ENCODE measurements at regions not wholly inside any gene's neighbourhood (a gene's known extent, or its start where the extent isn't known, plus 50 kb on each side); places are given as distances from the start of the nearest gene placed in this dataset.

DNA sequence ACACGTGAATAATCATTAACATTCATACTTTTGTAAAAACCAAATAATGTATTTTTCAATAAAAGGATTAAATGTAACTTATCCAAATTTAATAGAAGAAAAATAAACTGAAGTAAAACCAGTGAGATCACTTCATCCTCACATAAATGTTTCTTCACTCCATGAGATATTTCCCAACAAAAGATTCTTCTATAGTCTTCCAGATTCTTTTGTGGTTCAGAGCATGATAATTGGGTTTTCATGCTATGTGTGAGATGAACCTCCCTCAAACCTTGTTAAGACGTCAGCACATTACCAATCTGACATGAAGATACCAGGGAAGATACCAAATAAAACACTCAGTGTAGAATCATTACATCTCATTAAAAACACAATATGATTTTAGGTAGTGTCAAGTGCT is 62.9 kb upstream of the OXGR1 start:
- no peak overlapping the region for H3K4me3 ChIP-seq (ENCODE audit: low read depth, low read length)
- H3K27ac ChIP-seq (ENCODE audit: low read depth, low read length): no peak overlapping the region
- no peaks in the 10 kb centered on the region for H3K79me2 ChIP-seq (ENCODE audit: control insufficient read depth, insufficient read depth, low read length, unreplicated experiment)
- H3K4me1 ChIP-seq (ENCODE audit: control insufficient read depth, insufficient read depth, low read length, unreplicated experiment): no peaks in the 10 kb centered on the region
- no peaks in the 10 kb centered on the region for H3K36me3 ChIP-seq (ENCODE audit: insufficient read depth, low read length)
- no peak overlapping the region for H2AFZ ChIP-seq (ENCODE audit: low read length, unreplicated experiment)
- no peaks in the 10 kb centered on the region for H3K27me3 ChIP-seq (ENCODE audit: insufficient read depth, low read length)

DNA sequence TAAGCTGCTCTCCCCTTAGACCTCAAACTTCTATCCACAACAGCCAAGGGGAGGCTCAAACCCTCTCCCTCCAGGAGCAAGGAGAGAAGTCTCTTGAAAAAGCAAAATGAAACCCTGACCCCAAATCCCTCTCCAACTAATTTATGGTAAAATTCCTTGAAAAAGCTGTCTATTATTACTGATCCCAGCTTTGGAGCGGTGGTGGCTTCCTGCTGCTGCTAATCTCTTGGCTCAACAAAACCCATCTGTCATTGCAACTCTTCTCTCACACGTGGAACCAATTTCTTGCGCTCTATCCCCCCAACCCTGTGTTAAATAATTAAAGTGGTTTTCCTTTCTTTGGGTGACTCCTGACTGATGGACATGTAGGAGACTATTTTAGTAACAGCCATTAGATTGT is 64.1 kb upstream of the OXGR1 start:
- Histone ChIP-seq H3K4me3 (ENCODE audit: low read depth, low read length) (no peak overlapping the region), H3K79me2 (ENCODE audit: control insufficient read depth, insufficient read depth, low read length, unreplicated experiment) (no peaks in the 10 kb centered on the region), H3K36me3 (ENCODE audit: insufficient read depth, low read length) (no peaks in the 10 kb centered on the region), H3K4me1 (ENCODE audit: control insufficient read depth, insufficient read depth, low read length, unreplicated experiment) (no peaks in the 10 kb centered on the region), H3K27me3 (ENCODE audit: insufficient read depth, low read length) (no peaks in the 10 kb centered on the region), H3K27ac (ENCODE audit: low read depth, low read length) (no peak overlapping the region), H2AFZ (ENCODE audit: low read length, unreplicated experiment) (no peak overlapping the region)

DNA sequence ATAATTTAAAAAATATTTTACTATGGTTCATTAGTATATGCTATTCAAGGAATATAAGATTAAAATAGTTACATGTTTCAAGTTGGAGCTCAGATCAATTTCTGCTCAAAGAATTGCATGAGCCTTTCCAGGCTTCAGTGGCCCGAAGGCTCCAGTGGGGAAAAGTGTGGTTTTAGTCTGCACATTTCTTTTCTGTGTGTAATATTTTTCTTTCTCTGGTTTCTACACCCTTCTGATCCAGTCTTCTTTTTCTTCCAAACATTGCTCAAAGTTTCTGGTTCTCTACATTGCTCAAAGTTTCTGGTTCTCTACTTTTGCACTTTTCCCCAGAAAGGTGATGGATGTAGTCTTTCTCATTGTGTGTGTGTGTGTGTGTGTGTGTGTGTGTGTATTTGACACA is 64.7 kb upstream of the OXGR1 start:
- H2AFZ ChIP-seq (ENCODE audit: low read length, unreplicated experiment): no peak overlapping the region
- no peaks in the 10 kb centered on the region for H3K79me2 ChIP-seq (ENCODE audit: control insufficient read depth, insufficient read depth, low read length, unreplicated experiment)
- H3K4me3 ChIP-seq (ENCODE audit: low read depth, low read length): no peak overlapping the region
- no peaks in the 10 kb centered on the region for H3K36me3 ChIP-seq (ENCODE audit: insufficient read depth, low read length)
- no peaks in the 10 kb centered on the region for H3K4me1 ChIP-seq (ENCODE audit: control insufficient read depth, insufficient read depth, low read length, unreplicated experiment)
- no peak overlapping the region for H3K27ac ChIP-seq (ENCODE audit: low read depth, low read length)
- H3K27me3 ChIP-seq (ENCODE audit: insufficient read depth, low read length): no peaks in the 10 kb centered on the region

DNA sequence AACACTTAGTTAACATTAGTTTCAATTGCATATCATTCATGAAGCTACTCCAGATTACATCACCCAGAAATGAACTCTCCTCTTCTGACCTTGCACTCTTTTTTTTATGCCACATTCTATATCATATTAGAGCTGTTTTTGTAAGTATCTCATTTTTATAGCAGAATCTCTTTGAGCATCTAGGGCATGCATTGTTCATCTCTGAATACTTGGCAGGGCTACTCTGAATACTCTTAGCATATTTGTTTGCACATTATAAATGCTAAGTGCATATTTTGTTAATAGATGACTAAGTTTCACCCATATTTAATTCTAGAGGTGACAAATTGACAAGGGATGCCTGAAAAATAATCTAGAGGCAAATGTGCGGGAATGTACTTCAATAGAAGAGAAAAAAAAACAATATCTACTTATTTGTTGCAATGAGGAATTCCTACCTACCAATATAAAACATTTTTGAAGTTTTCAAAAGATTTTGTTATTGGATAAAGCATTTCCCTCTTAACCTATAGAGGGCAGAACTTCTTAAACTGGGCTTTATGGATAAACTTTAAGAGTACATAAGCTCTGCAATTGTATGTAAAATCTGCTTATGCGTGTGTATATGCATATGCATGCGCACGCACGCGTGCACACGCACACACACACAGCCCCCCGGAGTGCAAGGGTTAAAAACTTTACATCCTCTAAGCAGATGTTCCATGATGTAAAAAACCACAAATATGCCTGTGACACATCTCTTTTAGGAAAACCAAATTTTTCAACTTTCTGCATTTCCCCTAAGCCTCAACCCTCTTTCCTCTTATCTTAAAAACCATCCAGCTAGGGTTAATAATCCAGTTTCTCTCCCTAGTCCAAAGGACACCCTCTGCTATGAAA is 73.0 kb upstream of the OXGR1 start:
- Histone ChIP-seq H3K4me1 (ENCODE audit: control insufficient read depth, insufficient read depth, low read length, unreplicated experiment) (peaks cover 4% of the 10 kb centered on the region), H3K27ac (ENCODE audit: low read depth, low read length) (no peak overlapping the region), H3K4me3 (ENCODE audit: low read depth, low read length) (no peak overlapping the region), H3K36me3 (ENCODE audit: insufficient read depth, low read length) (no peaks in the 10 kb centered on the region), H2AFZ (ENCODE audit: low read length, unreplicated experiment) (no peak overlapping the region), H3K27me3 (ENCODE audit: insufficient read depth, low read length) (peaks cover 4% of the 10 kb centered on the region; the same call in 1 of the 2 replicates), H3K79me2 (ENCODE audit: control insufficient read depth, insufficient read depth, low read length, unreplicated experiment) (no peaks in the 10 kb centered on the region)

DNA sequence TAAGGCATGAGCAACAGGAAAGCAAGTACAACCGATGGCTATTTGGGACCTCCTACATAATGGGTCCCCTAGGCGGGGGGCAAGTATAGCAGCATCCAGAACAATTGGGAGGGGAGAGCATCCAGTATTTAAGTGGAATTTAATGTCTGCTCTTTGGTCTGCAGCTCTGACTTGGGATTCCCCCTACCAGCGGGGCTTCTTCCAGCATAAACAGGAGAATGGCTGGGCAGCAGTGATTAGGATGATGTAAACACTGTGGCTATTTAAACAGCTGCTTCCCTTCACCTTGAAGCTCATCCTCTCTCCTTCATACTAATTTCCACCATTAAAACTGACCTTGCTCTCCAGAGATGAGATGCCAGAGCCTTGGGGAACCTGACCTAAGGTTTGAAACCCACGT is 73.9 kb upstream of the OXGR1 start:
- peaks cover 4% of the 10 kb centered on the region for H3K4me1 ChIP-seq (ENCODE audit: control insufficient read depth, insufficient read depth, low read length, unreplicated experiment)
- no peak overlapping the region for H3K27ac ChIP-seq (ENCODE audit: low read depth, low read length)
- H2AFZ ChIP-seq (ENCODE audit: low read length, unreplicated experiment): no peak overlapping the region
- H3K79me2 ChIP-seq (ENCODE audit: control insufficient read depth, insufficient read depth, low read length, unreplicated experiment): no peaks in the 10 kb centered on the region
- H3K27me3 ChIP-seq (ENCODE audit: insufficient read depth, low read length): peaks cover 4% of the 10 kb centered on the region; the same call in 1 of the 2 replicates
- H3K4me3 ChIP-seq (ENCODE audit: low read depth, low read length): no peak overlapping the region
- H3K36me3 ChIP-seq (ENCODE audit: insufficient read depth, low read length): no peaks in the 10 kb centered on the region

DNA sequence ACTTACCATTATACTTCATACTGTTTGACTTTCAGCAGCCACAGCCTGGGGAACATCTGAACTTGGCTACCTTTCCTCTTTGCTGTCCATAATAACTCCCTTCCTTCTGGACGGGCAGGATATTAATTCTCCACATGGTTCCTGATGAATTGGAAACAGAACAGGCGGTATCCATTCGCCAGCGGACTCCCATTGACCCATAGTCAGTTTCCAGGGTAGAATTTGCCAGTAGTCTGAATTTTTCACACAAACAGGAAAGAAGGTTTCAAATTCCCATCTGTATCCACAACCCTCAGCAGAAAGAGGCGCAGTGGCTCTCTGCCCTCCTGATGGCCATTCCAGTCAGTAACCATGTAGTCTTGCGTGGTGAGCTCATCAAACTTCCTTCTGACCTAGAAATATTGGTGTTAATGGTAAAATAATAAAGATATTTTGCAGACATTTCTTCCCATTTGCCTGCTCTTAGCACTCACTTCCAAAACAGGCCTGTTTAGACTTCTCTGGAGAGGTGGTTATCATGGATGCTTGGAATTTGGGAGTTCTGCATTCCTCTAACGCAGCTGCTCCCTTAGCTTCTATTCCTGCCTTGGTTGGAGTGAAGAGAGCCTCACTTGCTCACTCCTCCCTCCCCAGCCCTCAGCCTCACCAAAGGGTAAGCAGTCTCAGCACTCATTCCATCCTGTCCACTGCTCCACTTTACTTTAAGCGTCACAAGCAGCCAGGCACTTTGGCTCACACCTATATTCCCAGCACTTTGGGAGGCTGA is 75.0 kb upstream of the OXGR1 start:
- no peak overlapping the region for H3K27ac ChIP-seq (ENCODE audit: low read depth, low read length)
- no peaks in the 10 kb centered on the region for H3K79me2 ChIP-seq (ENCODE audit: control insufficient read depth, insufficient read depth, low read length, unreplicated experiment)
- peaks cover 4% of the 10 kb centered on the region for H3K4me1 ChIP-seq (ENCODE audit: control insufficient read depth, insufficient read depth, low read length, unreplicated experiment)

DNA sequence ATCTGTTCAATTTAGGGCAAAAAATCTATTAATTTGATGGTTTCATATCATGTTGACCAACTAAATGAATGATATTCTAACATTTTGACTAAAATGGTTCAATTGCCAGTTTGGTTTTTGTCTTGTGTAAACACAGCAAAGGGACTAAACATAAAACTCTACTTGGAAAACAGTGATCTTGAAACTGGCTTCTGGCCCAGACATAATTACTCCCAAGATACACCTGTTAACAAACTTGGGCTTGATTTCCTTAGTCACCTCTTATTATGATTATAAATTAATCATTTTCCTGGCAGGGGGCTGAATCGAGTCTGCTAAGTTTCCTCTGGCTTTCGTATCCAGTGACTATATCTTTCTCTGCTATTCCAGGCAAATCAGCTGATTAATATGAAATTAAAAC is 78.0 kb upstream of the OXGR1 start:
- peaks cover 4% of the 10 kb centered on the region; the same call in 1 of the 2 replicates for H3K27me3 ChIP-seq (ENCODE audit: insufficient read depth, low read length)
- H3K4me1 ChIP-seq (ENCODE audit: control insufficient read depth, insufficient read depth, low read length, unreplicated experiment): peaks cover 4% of the 10 kb centered on the region
- no peak overlapping the region for H3K4me3 ChIP-seq (ENCODE audit: low read depth, low read length)
- no peak overlapping the region for H3K27ac ChIP-seq (ENCODE audit: low read depth, low read length)
- no peaks in the 10 kb centered on the region for H3K79me2 ChIP-seq (ENCODE audit: control insufficient read depth, insufficient read depth, low read length, unreplicated experiment)
- no peaks in the 10 kb centered on the region for H3K36me3 ChIP-seq (ENCODE audit: insufficient read depth, low read length)
- no peak overlapping the region for H2AFZ ChIP-seq (ENCODE audit: low read length, unreplicated experiment)

More for the DNA sequence above, 75.0 kb upstream of the OXGR1 start:
- no peak overlapping the region for H2AFZ ChIP-seq (ENCODE audit: low read length, unreplicated experiment)
- peaks cover 4% of the 10 kb centered on the region; the same call in 1 of the 2 replicates for H3K27me3 ChIP-seq (ENCODE audit: insufficient read depth, low read length)
- H3K36me3 ChIP-seq (ENCODE audit: insufficient read depth, low read length): no peaks in the 10 kb centered on the region
- no peak overlapping the region for H3K4me3 ChIP-seq (ENCODE audit: low read depth, low read length)

DNA sequence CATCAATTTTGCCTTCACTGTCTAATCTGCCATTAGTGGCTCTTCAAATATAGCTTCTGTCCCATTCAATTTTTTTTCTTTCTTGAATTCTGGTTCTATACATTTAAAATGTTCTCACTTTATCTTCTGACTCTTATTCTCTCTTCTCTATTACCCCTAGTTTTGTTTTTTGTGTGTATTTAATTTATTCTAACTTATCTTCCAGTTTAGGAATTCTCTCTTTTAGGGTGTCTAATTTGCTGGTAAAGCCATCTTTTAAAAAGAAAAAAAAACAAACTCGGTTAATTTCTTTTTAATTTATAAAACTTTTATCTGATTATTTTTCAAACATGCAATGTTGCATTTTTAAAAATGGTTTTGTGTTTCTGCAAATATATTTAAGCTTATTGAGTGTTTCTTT is 80.3 kb upstream of the OXGR1 start:
- no peak overlapping the region for H3K27ac ChIP-seq (ENCODE audit: low read depth, low read length)
- H3K36me3 ChIP-seq (ENCODE audit: insufficient read depth, low read length): no peaks in the 10 kb centered on the region
- H3K79me2 ChIP-seq (ENCODE audit: control insufficient read depth, insufficient read depth, low read length, unreplicated experiment): no peaks in the 10 kb centered on the region
- no peak overlapping the region for H3K4me3 ChIP-seq (ENCODE audit: low read depth, low read length)
- H3K27me3 ChIP-seq (ENCODE audit: insufficient read depth, low read length): no peaks in the 10 kb centered on the region
- no peak overlapping the region for H2AFZ ChIP-seq (ENCODE audit: low read length, unreplicated experiment)
- H3K4me1 ChIP-seq (ENCODE audit: control insufficient read depth, insufficient read depth, low read length, unreplicated experiment): no peaks in the 10 kb centered on the region

DNA sequence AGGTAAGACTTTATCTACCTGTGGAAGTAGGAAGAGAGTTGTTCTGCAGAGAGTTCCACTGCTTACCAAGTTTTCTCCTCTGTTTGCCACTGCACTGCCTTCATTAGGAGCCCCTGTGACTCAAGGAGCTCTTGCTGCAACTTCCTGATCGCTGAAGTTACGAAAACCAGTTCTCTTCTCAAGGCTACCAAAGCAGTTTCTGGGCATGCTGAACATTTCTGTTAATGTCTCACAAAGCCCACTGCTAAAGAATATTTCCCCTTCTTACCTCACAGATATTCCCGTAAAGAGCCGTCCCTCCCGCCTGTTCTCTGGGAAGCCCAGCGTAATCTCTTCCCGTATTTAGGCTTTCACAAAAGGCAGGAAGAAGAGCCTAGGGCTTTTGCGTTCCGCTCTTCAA is 82.6 kb upstream of the OXGR1 start:
- H3K79me2 ChIP-seq (ENCODE audit: control insufficient read depth, insufficient read depth, low read length, unreplicated experiment): no peaks in the 10 kb centered on the region
- H3K36me3 ChIP-seq (ENCODE audit: insufficient read depth, low read length): no peaks in the 10 kb centered on the region
- H3K27me3 ChIP-seq (ENCODE audit: insufficient read depth, low read length): no peaks in the 10 kb centered on the region
- no peaks in the 10 kb centered on the region for H3K4me1 ChIP-seq (ENCODE audit: control insufficient read depth, insufficient read depth, low read length, unreplicated experiment)
- peak overlapping the region; percentile 45 for H2AFZ ChIP-seq (ENCODE audit: low read length, unreplicated experiment)
- H3K27ac ChIP-seq (ENCODE audit: low read depth, low read length): peak overlapping the region; percentile 84
- peak overlapping the region; percentile 66 for H3K4me3 ChIP-seq (ENCODE audit: low read depth, low read length)

DNA sequence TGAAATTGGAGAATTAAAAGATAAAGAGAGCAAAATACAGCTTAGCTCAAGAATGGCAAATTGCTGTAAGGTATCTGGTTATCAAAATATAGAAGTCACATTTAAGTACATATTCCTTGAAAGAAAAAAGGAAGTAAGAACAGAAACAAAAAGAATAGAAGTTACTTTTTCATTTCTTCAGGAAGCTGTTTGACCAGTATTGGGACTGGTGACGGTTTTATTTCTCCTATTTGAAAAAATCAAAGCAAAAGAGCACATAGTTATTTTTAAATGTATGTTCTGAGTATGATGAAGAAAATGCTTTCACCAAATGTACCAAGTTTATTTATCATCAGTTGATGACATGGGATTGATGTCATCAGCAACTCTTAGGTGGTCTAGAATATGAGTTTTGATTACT is 83.1 kb upstream of the OXGR1 start:
- Histone ChIP-seq H3K79me2 (ENCODE audit: control insufficient read depth, insufficient read depth, low read length, unreplicated experiment) (no peaks in the 10 kb centered on the region), H3K27ac (ENCODE audit: low read depth, low read length) (peak overlapping the region; percentile 84), H2AFZ (ENCODE audit: low read length, unreplicated experiment) (peak overlapping the region; percentile 45), H3K4me1 (ENCODE audit: control insufficient read depth, insufficient read depth, low read length, unreplicated experiment) (no peaks in the 10 kb centered on the region), H3K27me3 (ENCODE audit: insufficient read depth, low read length) (no peaks in the 10 kb centered on the region), H3K4me3 (ENCODE audit: low read depth, low read length) (peak overlapping the region; percentile 66), H3K36me3 (ENCODE audit: insufficient read depth, low read length) (no peaks in the 10 kb centered on the region)

DNA sequence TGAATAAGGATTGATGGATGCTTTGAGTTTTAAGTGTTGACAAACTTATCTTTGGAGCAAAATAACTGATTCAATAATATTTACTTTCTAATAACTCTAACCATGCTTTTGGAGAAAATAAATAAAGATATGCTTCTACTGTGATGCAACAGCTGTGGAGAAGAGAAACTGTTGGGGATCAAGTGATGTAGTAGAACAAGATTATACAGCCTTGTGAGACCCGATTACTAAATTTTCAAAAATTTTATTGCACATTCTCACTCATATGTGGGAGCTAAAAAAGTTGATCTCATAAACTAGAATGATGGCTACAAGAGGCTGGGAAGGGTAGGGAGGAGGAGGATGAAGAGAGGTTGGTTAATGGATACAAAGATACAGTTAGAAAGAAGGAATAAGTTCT is 85.5 kb upstream of the OXGR1 start:
- H3K4me1 ChIP-seq (ENCODE audit: control insufficient read depth, insufficient read depth, low read length, unreplicated experiment): no peaks in the 10 kb centered on the region
- H3K27ac ChIP-seq (ENCODE audit: low read depth, low read length): no peak overlapping the region
- H3K79me2 ChIP-seq (ENCODE audit: control insufficient read depth, insufficient read depth, low read length, unreplicated experiment): no peaks in the 10 kb centered on the region
- H3K27me3 ChIP-seq (ENCODE audit: insufficient read depth, low read length): no peaks in the 10 kb centered on the region
- no peak overlapping the region for H2AFZ ChIP-seq (ENCODE audit: low read length, unreplicated experiment)
- no peak overlapping the region for H3K4me3 ChIP-seq (ENCODE audit: low read depth, low read length)
- H3K36me3 ChIP-seq (ENCODE audit: insufficient read depth, low read length): no peaks in the 10 kb centered on the region
